ENCODE measurements at regions not wholly inside any gene's neighbourhood (a gene's known extent, or its start where the extent isn't known, plus 50 kb on each side); places are given as distances from the start of the nearest gene placed in this dataset.

GRCh38 chr17:56074361-56074890 lies 78.8 kb upstream of the ANKFN1 start (continued):
- no peak for TF ChIP-seq CHD4 (IDR thresholded peaks at IDR 0.05)
- no peak for TF ChIP-seq PML (IDR thresholded peaks at IDR 0.05; ENCODE audit: low read length)
- TF ChIP-seq IRF4 (IDR thresholded peaks at IDR 0.05; ENCODE audit: low read depth, low read length): no peak
- TF ChIP-seq TAF1 (IDR thresholded peaks at IDR 0.05; ENCODE audit: borderline replicate concordance, low read depth, low read length): no peak
- TF ChIP-seq SMAD5 (IDR thresholded peaks at IDR 0.05; ENCODE audit: low read depth): no peak
- no peak for TF ChIP-seq ZBED1 (IDR thresholded peaks at IDR 0.05; ENCODE audit: borderline replicate concordance)
- TF ChIP-seq RELA (IDR thresholded peaks at IDR 0.05; ENCODE audit: borderline replicate concordance, partially characterized antibody): no peak
- TF ChIP-seq MEF2B (IDR thresholded peaks at IDR 0.05; ENCODE audit: partially characterized antibody, poor library complexity, severe bottlenecking): no peak
- TF ChIP-seq SIX5 (IDR thresholded peaks at IDR 0.05; ENCODE audit: low read depth, low read length, severe bottlenecking): no peak
- no peak for TF ChIP-seq E4F1 (IDR thresholded peaks at IDR 0.05; ENCODE audit: borderline replicate concordance, partially characterized antibody)
- no peak for TF ChIP-seq RB1 (IDR thresholded peaks at IDR 0.05; ENCODE audit: borderline replicate concordance)

- H3K4me3 ChIP-seq: no peak overlapping the region
- H3K9me3 ChIP-seq (replicated peaks; ENCODE audit: control insufficient read depth, insufficient read depth, low read length): no peaks in the 10 kb centered on the region
- POLR2A ChIA-PET: no interaction called here
- no peaks in the 10 kb centered on the region for H3K36me3 ChIP-seq (ENCODE audit: control insufficient read depth in 2 of 2, insufficient read depth in 2 of 2, low read length in 1 of 2)
- in situ Hi-C loops (cut with MboI) (no loop called here), intact Hi-C loops (cut with micrococcal nuclease; ENCODE audit: unreplicated experiment) (no loop called here)
- no peaks in the 10 kb centered on the region for H3K4me1 ChIP-seq (ENCODE audit: control insufficient read depth, insufficient read depth, low read length)
- H3K27me3 ChIP-seq (replicated peaks in 1 of 2; ENCODE audit: control insufficient read depth in 2 of 2, insufficient read depth in 2 of 2, low read length in 1 of 2): no peaks in the 10 kb centered on the region
- no peak overlapping the region for H3K27ac ChIP-seq (ENCODE audit: control insufficient read depth, insufficient read depth)
- TF ChIP-seq ZNF207 (IDR thresholded peaks at IDR 0.05; ENCODE audit: borderline replicate concordance) (no peak), NRF1 (conservative IDR thresholded peaks at IDR 0.05; ENCODE audit: low read depth, low read length) (no peak), GATAD2B (conservative IDR thresholded peaks at IDR 0.05; ENCODE audit: low read depth) (no peak), ZNF622 (IDR thresholded peaks at IDR 0.05) (no peak), TBL1XR1 (IDR thresholded peaks at IDR 0.05; ENCODE audit: low read depth, low read length) (no peak), ATF2 (IDR thresholded peaks at IDR 0.05; ENCODE audit: low read length) (no peak), BMI1 (IDR thresholded peaks at IDR 0.05; ENCODE audit: borderline replicate concordance) (no peak), ZSCAN29 (IDR thresholded peaks at IDR 0.05) (no peak), YY1 (IDR thresholded peaks at IDR 0.05; ENCODE audit: low read depth, low read length) (no peak), PKNOX1 (IDR thresholded peaks at IDR 0.05) (no peak), MEF2B (IDR thresholded peaks at IDR 0.05; ENCODE audit: partially characterized antibody, poor library complexity, severe bottlenecking) (no peak)
- H3K79me2 ChIP-seq (ENCODE audit: control insufficient read depth, insufficient read depth, low read length): no peaks in the 10 kb centered on the region
- no TSS peak for BruUV-seq (replicated peaks)
- FAIRE-seq: no peak
- CTCF ChIA-PET: no interaction called here
- SMC1A ChIA-PET (ENCODE audit: uncharacterized antibody, unreplicated experiment): no interaction called here
- no peak overlapping the region for H3K4me2 ChIP-seq (ENCODE audit: control insufficient read depth, insufficient read depth)
- no peak overlapping the region for H2AFZ ChIP-seq (ENCODE audit: control insufficient read depth, low read depth, low read length)
- no peak for ATAC-seq
- RAD21 ChIA-PET (ENCODE audit: unreplicated experiment): no interaction called here
- DNase-seq (ENCODE audit: low read depth, low spot score): no peak
- no peaks in the 10 kb centered on the region for H4K20me1 ChIP-seq (ENCODE audit: control insufficient read depth, insufficient read depth)
- H3K9ac ChIP-seq (ENCODE audit: control insufficient read depth, insufficient read depth, low read length): no peak overlapping the region
Observed at GRCh38 chr17:56076980-56077379, 76.3 kb upstream of the ANKFN1 start.
